Testis (tissue), 2 donors: ENCODE measurements at regions not wholly inside any gene's neighbourhood (a gene's known extent, or its start where the extent isn't known, plus 50 kb on each side); places are given as distances from the start of the nearest gene placed in this dataset.

ENCODE experiments used
- POLR2A ChIP-seq: fragments of 450-650 bp; IDR thresholded peaks from one replicate; pipeline ENCODE4 v1.6.1; 2017; ENCODE audit warnings: antibody characterized with exemption, mild to moderate bottlenecking, moderate library complexity
- TF ChIP-seq, protein P1 (sequence below), 3 experiments: fragments of 450-650 bp in 2 of 3; fragments of 200-600 bp in 1 of 3; sonication (generic) in 1 of 3; IDR thresholded peaks; one replicate each; pipeline ENCODE4 v1.5.1; 2016 to 2019; ENCODE audit warnings: antibody characterized with exemption in 3 of 3, mild to moderate bottlenecking in 2 of 3, moderate library complexity in 1 of 3

DNA sequence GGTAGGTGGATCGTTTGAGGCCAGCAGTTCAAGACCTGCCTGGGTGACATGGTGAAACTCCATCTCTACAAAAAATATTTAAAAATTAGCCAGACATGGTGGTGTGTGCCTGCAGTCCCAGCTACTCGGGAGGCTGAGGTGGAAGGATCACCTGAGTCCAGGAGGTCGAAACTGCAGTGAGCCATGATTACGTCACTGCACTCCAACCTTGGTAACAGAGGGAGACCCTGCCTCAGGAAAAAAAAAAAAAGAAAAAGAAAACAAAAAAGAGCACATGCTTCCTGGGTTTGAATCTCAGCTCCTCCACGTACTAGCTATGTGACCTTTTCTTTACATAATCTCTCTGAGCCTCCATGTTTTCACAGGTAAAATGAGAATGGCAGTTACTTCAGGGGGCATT, 86.3 kb upstream of the CALM2 start:
- TF ChIP-seq, protein P1, sequence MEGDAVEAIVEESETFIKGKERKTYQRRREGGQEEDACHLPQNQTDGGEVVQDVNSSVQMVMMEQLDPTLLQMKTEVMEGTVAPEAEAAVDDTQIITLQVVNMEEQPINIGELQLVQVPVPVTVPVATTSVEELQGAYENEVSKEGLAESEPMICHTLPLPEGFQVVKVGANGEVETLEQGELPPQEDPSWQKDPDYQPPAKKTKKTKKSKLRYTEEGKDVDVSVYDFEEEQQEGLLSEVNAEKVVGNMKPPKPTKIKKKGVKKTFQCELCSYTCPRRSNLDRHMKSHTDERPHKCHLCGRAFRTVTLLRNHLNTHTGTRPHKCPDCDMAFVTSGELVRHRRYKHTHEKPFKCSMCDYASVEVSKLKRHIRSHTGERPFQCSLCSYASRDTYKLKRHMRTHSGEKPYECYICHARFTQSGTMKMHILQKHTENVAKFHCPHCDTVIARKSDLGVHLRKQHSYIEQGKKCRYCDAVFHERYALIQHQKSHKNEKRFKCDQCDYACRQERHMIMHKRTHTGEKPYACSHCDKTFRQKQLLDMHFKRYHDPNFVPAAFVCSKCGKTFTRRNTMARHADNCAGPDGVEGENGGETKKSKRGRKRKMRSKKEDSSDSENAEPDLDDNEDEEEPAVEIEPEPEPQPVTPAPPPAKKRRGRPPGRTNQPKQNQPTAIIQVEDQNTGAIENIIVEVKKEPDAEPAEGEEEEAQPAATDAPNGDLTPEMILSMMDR (IDR thresholded peaks at IDR 0.05) = no peak
- TF ChIP-seq POLR2A = no peak
